Right atrium auricular region (tissue), 2 donors: ENCODE measurements at regions not wholly inside any gene's neighbourhood (a gene's known extent, or its start where the extent isn't known, plus 50 kb on each side); places are given as distances from the start of the nearest gene placed in this dataset.

ENCODE experiments used
- DNase-seq: peaks from one replicate; pipeline ENCODE4 v3.0.0-alpha.2; 2019; ENCODE audit warnings: low spot score
- H3K27ac ChIP-seq, 2 donors: fragments of 200-600 bp; sonication (generic); 1 replicate in 1 of 2; 2 replicates in 1 of 2; pipeline ENCODE4 v1.5.1; 2016 to 2019
- H3K27me3 ChIP-seq, 2 donors: fragments of 200-600 bp; sonication (generic); one replicate each; pipeline versions ENCODE4 v1.5.1 to v1.6.0; 2017 to 2019
- H3K36me3 ChIP-seq: fragments of 200-600 bp; sonication (generic); one replicate; pipeline ENCODE4 v1.5.1; 2016
- H3K4me1 ChIP-seq, 2 donors: fragments of 200-600 bp; sonication (generic); one replicate each; pipeline versions ENCODE4 v1.5.1 to v1.6.0; 2017 to 2019
- H3K4me3 ChIP-seq, 2 donors: fragments of 200-600 bp; sonication (generic); 1 replicate in 1 of 2; 2 replicates in 1 of 2; pipeline ENCODE4 v1.5.1; 2017 to 2019; ENCODE audit warnings: mild to moderate bottlenecking in 1 of 2, moderate library complexity in 1 of 2
- H3K9me3 ChIP-seq, 2 donors: fragments of 200-600 bp; sonication (generic); one replicate each; pipeline ENCODE4 v1.5.1; 2019
- TF ChIP-seq, protein P1 (sequence below), 2 donors: fragments of 200-600 bp; sonication (generic); IDR thresholded peaks; one replicate each; pipeline ENCODE4 v1.5.1; 2019; ENCODE audit warnings: antibody characterized with exemption in 2 of 2

DNA sequence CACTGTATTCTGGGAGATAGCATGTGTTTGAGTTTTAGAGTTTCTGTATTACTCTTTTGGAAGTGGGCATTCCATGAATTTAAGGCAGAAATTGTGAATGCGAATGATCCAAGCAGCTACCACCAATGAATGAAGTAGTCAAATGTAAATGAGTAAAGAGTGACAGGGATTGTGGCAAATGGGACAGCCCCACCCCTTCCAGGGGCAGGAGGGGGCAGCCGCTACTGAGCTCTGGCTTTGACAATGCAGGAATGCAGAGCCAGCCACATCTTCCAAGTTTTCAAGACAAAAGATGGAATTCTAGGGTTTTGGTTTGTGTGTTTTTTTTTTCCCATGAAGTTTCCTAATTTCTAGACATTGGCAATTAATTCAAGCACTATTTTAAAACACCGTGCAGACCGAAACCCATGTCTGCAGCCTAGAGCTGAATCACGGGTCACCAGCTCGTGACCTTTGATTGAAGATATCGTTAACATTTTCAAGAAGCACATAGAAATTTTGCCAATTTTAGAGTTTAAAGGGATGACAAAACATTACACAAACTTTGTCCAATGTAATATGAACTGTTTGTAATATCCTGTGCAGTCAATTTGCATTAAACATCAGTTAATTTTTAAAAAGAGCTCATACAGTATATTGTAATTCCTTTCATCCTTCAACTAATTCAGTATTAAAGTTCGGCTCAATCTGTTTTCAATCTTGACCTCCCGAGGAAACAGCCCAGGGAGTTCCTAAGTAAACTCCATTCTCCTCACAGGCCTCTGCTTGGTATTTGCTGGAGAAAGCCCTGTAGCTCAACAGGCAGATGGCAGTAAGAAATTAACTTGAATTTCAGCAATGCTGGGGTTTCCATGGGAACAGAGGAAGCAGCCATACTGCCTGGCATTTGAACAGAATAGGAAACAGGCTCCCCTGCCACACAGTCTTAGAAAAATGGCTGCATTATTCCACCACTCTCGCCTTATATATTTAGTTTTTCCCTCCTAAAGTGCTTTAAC is 83.4 kb downstream of the UCHL1 start:
- no peak overlapping the region for H3K27ac ChIP-seq
- DNase-seq: no peak
- no peaks in the 10 kb centered on the region for H3K4me1 ChIP-seq
- H3K9me3 ChIP-seq: no peaks in the 10 kb centered on the region
- H3K27me3 ChIP-seq: no peaks in the 10 kb centered on the region
- TF ChIP-seq, protein P1, sequence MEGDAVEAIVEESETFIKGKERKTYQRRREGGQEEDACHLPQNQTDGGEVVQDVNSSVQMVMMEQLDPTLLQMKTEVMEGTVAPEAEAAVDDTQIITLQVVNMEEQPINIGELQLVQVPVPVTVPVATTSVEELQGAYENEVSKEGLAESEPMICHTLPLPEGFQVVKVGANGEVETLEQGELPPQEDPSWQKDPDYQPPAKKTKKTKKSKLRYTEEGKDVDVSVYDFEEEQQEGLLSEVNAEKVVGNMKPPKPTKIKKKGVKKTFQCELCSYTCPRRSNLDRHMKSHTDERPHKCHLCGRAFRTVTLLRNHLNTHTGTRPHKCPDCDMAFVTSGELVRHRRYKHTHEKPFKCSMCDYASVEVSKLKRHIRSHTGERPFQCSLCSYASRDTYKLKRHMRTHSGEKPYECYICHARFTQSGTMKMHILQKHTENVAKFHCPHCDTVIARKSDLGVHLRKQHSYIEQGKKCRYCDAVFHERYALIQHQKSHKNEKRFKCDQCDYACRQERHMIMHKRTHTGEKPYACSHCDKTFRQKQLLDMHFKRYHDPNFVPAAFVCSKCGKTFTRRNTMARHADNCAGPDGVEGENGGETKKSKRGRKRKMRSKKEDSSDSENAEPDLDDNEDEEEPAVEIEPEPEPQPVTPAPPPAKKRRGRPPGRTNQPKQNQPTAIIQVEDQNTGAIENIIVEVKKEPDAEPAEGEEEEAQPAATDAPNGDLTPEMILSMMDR (IDR thresholded peaks at IDR 0.05): peak in 1 of 2 donors; percentile 50
- H3K4me3 ChIP-seq: no peak overlapping the region
- H3K36me3 ChIP-seq: no peaks in the 10 kb centered on the region

DNA sequence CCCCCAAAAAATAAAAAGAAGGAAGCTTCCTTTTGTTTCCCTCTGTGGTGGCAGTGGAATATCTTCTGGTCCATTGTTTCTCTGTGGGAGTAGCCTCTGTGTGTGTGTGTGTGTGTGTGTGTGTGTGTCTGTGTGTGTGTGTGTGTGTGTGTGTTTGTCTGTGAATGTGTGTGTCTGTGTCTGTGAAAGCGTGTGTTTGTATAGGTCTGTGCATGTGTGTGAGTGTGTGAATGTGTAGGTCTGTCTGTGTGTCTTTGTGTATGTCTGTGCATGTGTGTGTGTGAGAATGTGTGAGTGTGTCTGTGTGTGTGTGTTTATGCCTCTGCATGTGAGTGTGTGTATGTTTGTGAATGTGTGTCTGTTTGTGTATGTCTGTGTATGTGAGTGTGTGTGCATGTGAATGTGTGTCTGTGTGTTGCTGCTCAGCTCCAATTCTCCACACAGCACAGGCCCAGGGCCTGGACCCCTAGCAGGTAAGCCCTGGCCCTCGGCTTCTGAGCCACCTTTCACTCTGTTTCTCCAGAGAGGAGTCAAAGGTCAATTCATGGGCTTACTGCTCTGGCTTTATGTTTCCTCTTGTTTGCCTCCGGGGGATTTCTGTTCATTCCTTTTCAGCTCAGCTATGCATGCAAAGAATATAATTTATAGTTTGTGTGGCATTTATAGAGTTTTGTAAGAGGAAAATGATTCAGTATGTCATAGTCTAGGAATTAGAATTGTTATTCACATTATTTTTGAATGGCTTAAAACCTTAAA is 89.8 kb downstream of the UCHL1 start:
- DNase-seq: no peak
- Histone ChIP-seq H3K27ac (no peak overlapping the region), H3K4me3 (no peak overlapping the region), H3K4me1 (no peaks in the 10 kb centered on the region), H3K27me3 (no peaks in the 10 kb centered on the region), H3K9me3 (no peaks in the 10 kb centered on the region), H3K36me3 (no peaks in the 10 kb centered on the region)
- TF ChIP-seq, protein P1 (IDR thresholded peaks at IDR 0.05): no peak

- Histone ChIP-seq H3K36me3 (no peaks in the 10 kb centered on the region), H3K9me3 (peaks cover 0 to 2% of the 10 kb centered on the region in 2 donors), H3K4me3 (no peak overlapping the region), H3K27me3 (no peaks in the 10 kb centered on the region), H3K4me1 (no peaks in the 10 kb centered on the region), H3K27ac (no peak overlapping the region)
- no peak for DNase-seq
- TF ChIP-seq, protein P1 (IDR thresholded peaks at IDR 0.05): no peak
Measured at GRCh38 chr4:41349021-41349420, 92.3 kb downstream of the UCHL1 start.

GRCh38 chr4:41358647-41359421 is 102.1 kb downstream of the UCHL1 start:
- Histone ChIP-seq H3K36me3 (no peaks in the 10 kb centered on the region), H3K9me3 (peaks cover 0 to 4% of the 10 kb centered on the region in 2 donors), H3K27ac (peak overlapping the region; percentile 22 to 87), H3K4me3 (no peak overlapping the region), H3K27me3 (no peaks in the 10 kb centered on the region), H3K4me1 (peaks cover 0 to 29% of the 10 kb centered on the region in 2 donors)
- DNase-seq: no peak
- TF ChIP-seq, protein P1 (IDR thresholded peaks at IDR 0.05): peak in 1 of 2 donors; percentile 17

DNA sequence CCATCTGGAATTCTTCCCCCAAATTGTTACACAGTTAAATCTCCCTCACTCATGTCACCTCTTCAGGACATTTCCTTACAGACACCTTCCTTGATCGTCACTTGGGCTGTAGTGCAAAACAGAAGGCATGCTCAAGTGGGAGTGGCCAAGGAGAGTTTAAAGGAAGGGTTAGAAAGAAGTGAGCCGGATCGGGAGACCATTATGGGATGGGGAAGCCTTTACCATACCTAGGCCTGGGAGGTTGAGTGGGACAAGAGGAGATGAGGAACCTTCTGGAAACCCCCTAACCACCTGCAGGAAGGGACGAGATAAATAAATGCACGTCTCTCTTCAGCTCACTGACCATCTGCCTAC is 102.7 kb downstream of the UCHL1 start:
- peak overlapping the region; percentile 22 to 87 for H3K27ac ChIP-seq
- TF ChIP-seq, protein P1 (IDR thresholded peaks at IDR 0.05): no peak
- H3K9me3 ChIP-seq: no peaks in the 10 kb centered on the region
- H3K36me3 ChIP-seq: no peaks in the 10 kb centered on the region
- no peak overlapping the region for H3K4me3 ChIP-seq
- H3K4me1 ChIP-seq: peaks cover 0 to 35% of the 10 kb centered on the region in 2 donors
- no peak for DNase-seq
- no peaks in the 10 kb centered on the region for H3K27me3 ChIP-seq
